Lower leg skin (tissue), 4 donors: ENCODE measurements at regions not wholly inside any gene's neighbourhood (a gene's known extent, or its start where the extent isn't known, plus 50 kb on each side); places are given as distances from the start of the nearest gene placed in this dataset.

Experiments used
- DNase-seq, 2 donors: peaks; one replicate each; pipeline ENCODE4 v3.0.0-alpha.2; 2019; ENCODE audit warnings: low spot score in 2 of 2
- H3K4me3 ChIP-seq: fragments of 200-600 bp; sonication (generic); 2 replicates; pipeline ENCODE4 v1.5.1; 2017; ENCODE audit warnings: mild to moderate bottlenecking, low read depth; ENCODE audit not compliant: poor library complexity, severe bottlenecking
- POLR2A ChIP-seq, 2 donors: fragments of 450-650 bp; IDR thresholded peaks; one replicate each; pipeline ENCODE4 v1.6.1; 2016 to 2017; ENCODE audit warnings: antibody characterized with exemption in 2 of 2, mild to moderate bottlenecking in 1 of 2, moderate library complexity in 1 of 2
- WGBS, 2 donors: methylation state at CpG; one replicate each; pipeline ENCODE4 v1.1.5; 2018; 5-methylcytosine and 5-hydroxymethylcytosine counted together
- intact Hi-C: fragments of 100-400 bp; cut with DNase I; formaldehyde crosslinking; loops from one replicate; pipeline ENCODE4 v1.15.0; 2023; ENCODE audit warnings: low total_unique reads
- TF ChIP-seq, protein P1 (sequence below), 3 donors: fragments of 450-650 bp; IDR thresholded peaks; one replicate each; pipeline ENCODE4 v1.5.1; 2016; ENCODE audit warnings: antibody characterized with exemption in 3 of 3, mild to moderate bottlenecking in 3 of 3, moderate library complexity in 2 of 3

DNA sequence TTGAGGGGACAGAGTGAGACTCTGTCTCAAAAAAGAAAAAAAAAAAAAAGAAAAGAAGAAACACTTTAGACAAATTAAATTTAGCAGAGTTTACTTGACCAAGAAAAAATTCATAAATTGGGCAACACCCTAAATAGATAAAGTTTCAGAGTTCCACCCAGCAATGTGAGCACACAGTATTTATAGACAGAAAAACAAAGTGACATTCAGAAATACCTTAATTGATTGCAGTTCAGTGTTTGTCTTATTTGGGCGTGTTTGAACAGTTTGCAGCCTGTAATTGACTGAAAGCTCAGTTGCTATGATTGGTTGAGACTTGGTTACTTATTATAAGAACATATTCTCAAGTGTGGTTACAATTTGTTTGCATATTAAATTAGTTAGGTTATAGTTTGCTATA is 603.5 kb upstream of the NEGR1 start:
- intact Hi-C loops, result no loop called here
- H3K4me3 ChIP-seq, result no peak overlapping the region
- 45% methylated on average over 1 of the region's 1 CpG for WGBS, 2 donors
- no peak for DNase-seq
- TF ChIP-seq, protein P1, sequence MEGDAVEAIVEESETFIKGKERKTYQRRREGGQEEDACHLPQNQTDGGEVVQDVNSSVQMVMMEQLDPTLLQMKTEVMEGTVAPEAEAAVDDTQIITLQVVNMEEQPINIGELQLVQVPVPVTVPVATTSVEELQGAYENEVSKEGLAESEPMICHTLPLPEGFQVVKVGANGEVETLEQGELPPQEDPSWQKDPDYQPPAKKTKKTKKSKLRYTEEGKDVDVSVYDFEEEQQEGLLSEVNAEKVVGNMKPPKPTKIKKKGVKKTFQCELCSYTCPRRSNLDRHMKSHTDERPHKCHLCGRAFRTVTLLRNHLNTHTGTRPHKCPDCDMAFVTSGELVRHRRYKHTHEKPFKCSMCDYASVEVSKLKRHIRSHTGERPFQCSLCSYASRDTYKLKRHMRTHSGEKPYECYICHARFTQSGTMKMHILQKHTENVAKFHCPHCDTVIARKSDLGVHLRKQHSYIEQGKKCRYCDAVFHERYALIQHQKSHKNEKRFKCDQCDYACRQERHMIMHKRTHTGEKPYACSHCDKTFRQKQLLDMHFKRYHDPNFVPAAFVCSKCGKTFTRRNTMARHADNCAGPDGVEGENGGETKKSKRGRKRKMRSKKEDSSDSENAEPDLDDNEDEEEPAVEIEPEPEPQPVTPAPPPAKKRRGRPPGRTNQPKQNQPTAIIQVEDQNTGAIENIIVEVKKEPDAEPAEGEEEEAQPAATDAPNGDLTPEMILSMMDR (IDR thresholded peaks at IDR 0.05), result no peak
- no peak for TF ChIP-seq POLR2A (IDR thresholded peaks at IDR 0.05)

DNA sequence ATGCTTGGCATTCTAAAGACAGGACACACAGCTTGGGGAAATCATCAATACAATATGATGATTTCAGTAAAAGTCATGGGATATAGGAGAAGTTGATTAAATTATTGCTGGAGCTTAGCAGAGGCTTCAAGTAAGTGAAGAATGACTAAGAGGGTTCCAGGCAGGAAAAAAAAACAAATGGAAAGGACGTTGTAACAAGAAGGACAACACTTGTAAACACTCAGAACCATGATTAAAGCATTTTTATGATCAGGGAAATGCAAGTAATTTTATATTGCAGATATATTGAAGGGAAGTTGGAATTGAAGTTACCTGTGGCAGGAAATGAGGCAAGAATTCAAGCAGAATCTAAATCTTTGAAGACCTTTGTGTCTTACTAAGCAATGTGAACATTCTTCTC is 602.7 kb upstream of the NEGR1 start:
- 46% methylated on average over 1 of the region's 1 CpG for WGBS, 2 donors
- H3K4me3 ChIP-seq, result no peak overlapping the region
- DNase-seq, result no peak
- TF ChIP-seq, protein P1 (IDR thresholded peaks at IDR 0.05), result no peak
- TF ChIP-seq POLR2A (IDR thresholded peaks at IDR 0.05), result no peak
- intact Hi-C loops, result no loop called here

DNA sequence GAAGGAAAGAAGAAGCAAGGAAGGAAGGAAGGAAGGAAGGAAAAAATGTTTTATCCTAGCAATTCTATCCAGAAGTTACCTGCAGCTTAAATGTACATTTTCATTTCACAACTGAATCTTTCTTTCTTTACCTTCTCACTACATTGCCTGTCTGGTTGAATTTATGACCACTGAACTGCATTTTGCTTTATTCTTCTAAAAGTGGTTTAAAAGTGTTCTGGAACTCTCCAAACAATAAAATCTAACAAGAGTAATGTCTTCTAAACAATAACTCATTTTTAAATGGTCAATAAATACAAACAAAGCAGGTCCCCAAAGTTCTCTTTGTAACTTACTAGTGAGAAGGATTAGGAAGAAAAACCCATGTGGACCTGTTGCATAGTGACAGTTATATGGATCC is 587.5 kb upstream of the NEGR1 start:
- H3K4me3 ChIP-seq, result no peak overlapping the region
- DNase-seq, result no peak
- intact Hi-C loops, result no loop called here
- no peak for TF ChIP-seq POLR2A (IDR thresholded peaks at IDR 0.05)
- TF ChIP-seq, protein P1 (IDR thresholded peaks at IDR 0.05), result no peak

DNA sequence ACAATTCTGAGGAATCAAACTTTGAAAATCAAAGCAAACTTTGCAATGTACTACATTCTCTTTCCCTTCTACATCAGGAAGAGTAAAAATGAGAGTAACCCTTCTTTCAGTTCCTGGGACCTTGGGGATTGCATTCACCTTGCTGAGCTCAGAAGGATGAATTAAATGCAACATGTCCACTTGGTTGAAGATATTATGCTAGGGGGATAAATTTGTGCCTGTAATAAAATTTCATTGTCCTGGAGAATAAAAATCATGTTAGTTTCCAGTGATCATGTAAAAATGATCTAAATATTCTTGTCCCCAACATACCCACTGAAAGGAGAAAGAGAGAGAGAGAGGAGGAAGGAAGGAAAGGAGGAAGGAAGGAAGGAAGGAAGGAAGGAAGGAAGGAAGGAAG is 587.1 kb upstream of the NEGR1 start:
- TF ChIP-seq, protein P1 (IDR thresholded peaks at IDR 0.05), result no peak
- no peak for TF ChIP-seq POLR2A (IDR thresholded peaks at IDR 0.05)

DNA sequence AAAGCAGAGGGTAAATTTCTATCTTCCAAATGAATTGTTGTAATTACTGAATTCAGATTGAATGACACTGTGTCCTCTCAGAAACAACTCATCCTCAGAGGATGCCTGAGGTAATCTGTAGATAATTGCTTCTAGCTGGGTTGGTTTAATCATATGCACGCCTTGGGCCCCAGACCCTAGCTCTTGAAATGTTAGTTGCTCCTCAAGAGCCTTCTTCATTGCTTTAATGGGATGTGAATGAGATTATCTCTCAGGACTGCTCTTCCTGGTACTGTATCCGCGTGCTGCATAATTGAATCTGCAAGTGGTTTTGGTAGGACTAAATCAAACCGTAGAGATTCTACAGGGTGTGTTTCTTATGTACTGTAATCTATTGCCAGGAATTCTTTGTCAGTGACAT is 569.3 kb upstream of the NEGR1 start:
- no peak overlapping the region for H3K4me3 ChIP-seq
- intact Hi-C loops, result no loop called here
- no peak for DNase-seq
- WGBS, 2 donors, result 18 to 43% methylated on average over 4 of the region's 4 CpGs
- TF ChIP-seq, protein P1 (IDR thresholded peaks at IDR 0.05), result no peak
- TF ChIP-seq POLR2A (IDR thresholded peaks at IDR 0.05), result no peak

More for the DNA sequence above, 587.1 kb upstream of the NEGR1 start:
- intact Hi-C loops, result no loop called here
- DNase-seq, result no peak
- H3K4me3 ChIP-seq, result no peak overlapping the region

DNA sequence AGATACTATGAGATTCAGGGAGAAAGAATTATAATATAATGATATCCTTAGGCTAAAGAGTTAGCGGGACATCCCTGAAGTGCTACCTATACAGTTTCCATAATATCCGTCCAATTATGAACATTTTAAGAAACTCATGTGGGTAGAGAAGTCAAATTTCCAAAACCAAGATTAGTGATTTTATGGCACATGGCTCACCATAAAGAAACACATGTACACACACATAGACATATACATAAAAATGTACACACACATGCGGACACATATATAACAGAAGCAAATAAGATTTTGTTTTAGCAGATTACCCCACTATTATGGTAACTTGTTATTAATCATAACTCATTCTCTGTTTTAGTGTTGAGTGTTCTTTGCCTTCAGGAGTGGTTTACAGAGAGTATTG is 566.7 kb upstream of the NEGR1 start:
- intact Hi-C loops, result no loop called here
- no peak overlapping the region for H3K4me3 ChIP-seq
- TF ChIP-seq, protein P1 (IDR thresholded peaks at IDR 0.05), result no peak
- TF ChIP-seq POLR2A (IDR thresholded peaks at IDR 0.05), result no peak
- DNase-seq, result no peak
- 94 to 96% methylated on average over 3 of the region's 3 CpGs for WGBS, 2 donors
